Upper lobe of left lung (tissue), 4 donors: ENCODE measurements at regions not wholly inside any gene's neighbourhood (a gene's known extent, or its start where the extent isn't known, plus 50 kb on each side); places are given as distances from the start of the nearest gene placed in this dataset.

Source experiments
- POLR2AphosphoS5 ChIP-seq, 2 donors: sonication (generic); formaldehyde crosslinking; IDR thresholded peaks; one replicate each; pipeline ENCODE4 v1.5.1; 2017; ENCODE audit warnings: antibody characterized with exemption in 2 of 2
- TF ChIP-seq, protein P1 (sequence below), 6 experiments: fragments of 450-650 bp in 4 of 6; fragments of 200-600 bp in 2 of 6; sonication (generic) in 2 of 6; IDR thresholded peaks; one replicate each; pipeline ENCODE4 v1.5.1; 2016 to 2019; ENCODE audit warnings: antibody characterized with exemption in 6 of 6

DNA sequence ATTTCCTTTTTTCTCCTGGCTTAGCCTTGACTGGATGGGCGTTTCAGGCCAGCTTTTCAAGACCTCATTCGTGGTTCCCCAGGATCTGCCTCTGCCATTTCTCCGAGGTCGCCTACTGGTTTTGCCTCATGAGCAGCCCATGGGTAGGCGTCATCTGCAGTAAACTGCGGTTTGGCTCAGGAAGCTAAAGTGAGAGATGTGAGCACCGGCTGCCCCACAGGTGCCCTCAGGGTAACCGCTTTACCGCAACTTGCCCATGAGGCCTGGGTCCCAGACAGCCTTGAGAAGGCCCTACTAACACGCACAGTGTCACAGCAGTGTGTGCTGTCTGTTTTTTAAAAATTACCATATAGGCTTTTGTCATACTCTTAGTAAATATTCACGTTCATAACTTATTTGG is 53.4 kb upstream of the TBXT start:
- TF ChIP-seq, protein P1, sequence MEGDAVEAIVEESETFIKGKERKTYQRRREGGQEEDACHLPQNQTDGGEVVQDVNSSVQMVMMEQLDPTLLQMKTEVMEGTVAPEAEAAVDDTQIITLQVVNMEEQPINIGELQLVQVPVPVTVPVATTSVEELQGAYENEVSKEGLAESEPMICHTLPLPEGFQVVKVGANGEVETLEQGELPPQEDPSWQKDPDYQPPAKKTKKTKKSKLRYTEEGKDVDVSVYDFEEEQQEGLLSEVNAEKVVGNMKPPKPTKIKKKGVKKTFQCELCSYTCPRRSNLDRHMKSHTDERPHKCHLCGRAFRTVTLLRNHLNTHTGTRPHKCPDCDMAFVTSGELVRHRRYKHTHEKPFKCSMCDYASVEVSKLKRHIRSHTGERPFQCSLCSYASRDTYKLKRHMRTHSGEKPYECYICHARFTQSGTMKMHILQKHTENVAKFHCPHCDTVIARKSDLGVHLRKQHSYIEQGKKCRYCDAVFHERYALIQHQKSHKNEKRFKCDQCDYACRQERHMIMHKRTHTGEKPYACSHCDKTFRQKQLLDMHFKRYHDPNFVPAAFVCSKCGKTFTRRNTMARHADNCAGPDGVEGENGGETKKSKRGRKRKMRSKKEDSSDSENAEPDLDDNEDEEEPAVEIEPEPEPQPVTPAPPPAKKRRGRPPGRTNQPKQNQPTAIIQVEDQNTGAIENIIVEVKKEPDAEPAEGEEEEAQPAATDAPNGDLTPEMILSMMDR (IDR thresholded peaks at IDR 0.05), result no peak
- no peak for TF ChIP-seq POLR2AphosphoS5 (IDR thresholded peaks at IDR 0.05)
